Calu3 (cell line): ENCODE measurements at regions not wholly inside any gene's neighbourhood (a gene's known extent, or its start where the extent isn't known, plus 50 kb on each side); places are given as distances from the start of the nearest gene placed in this dataset.
"Not testable (repeated sequence)": the region's sequence is repeated elsewhere in the genome, so short reads cannot be mapped to it uniquely, and the experiment has no call there.

Source experiments
- BruUV-seq: library from RNA; stranded (reverse); fragments of 400-500 nt; replicated peaks from 2 replicates; lab custom pipeline; 2021; lab: Mats Ljungman, UMichigan
- CTCF ChIA-PET: fragments of 300-600 bp; sonication (Branson Sonifier 250); formaldehyde crosslinking; loops from one replicate; lab custom pipeline; 2022; ENCODE audit warnings: antibody characterized with exemption; lab: Charles Lee
- DNase-seq: peaks from one replicate; pipeline ENCODE4 v3.0.0; 2022
- H3K27ac Mint-ChIP-seq: one replicate; pipeline ENCODE4 v1.8.0; 2022; ENCODE audit warnings: mixed read lengths; ENCODE audit not compliant: unreplicated experiment
- H3K27me3 Mint-ChIP-seq: one replicate; pipeline ENCODE4 v1.8.0; 2022; ENCODE audit warnings: mixed read lengths; ENCODE audit not compliant: unreplicated experiment
- H3K36me3 Mint-ChIP-seq: one replicate; pipeline ENCODE4 v1.8.0; 2022; ENCODE audit warnings: mild to moderate bottlenecking, moderate library complexity, mixed read lengths; ENCODE audit not compliant: insufficient read depth, unreplicated experiment
- H3K4me1 Mint-ChIP-seq: one replicate; pipeline ENCODE4 v1.8.0; 2022; ENCODE audit warnings: mild to moderate bottlenecking, low read depth, mixed read lengths; ENCODE audit not compliant: unreplicated experiment
- H3K4me3 Mint-ChIP-seq: one replicate; pipeline ENCODE4 v1.8.0; 2022; ENCODE audit warnings: mild to moderate bottlenecking, low read depth, moderate library complexity, mixed read lengths; ENCODE audit not compliant: unreplicated experiment
- H3K9me3 Mint-ChIP-seq: one replicate; pipeline ENCODE4 v1.8.0; 2022; ENCODE audit warnings: low read depth, mixed read lengths; ENCODE audit not compliant: unreplicated experiment
- intact Hi-C: fragments of 100-400 bp; cut with micrococcal nuclease; formaldehyde crosslinking; loops from one replicate; pipeline ENCODE4 v1.10.0; 2022; ENCODE audit not compliant: unreplicated experiment
- TF ChIP-seq, protein P1 (sequence below): fragments of 200-600 bp; IDR thresholded peaks from one replicate; pipeline ENCODE4 v1.8.0; 2022; ENCODE audit warnings: antibody characterized with exemption; ENCODE audit not compliant: unreplicated experiment

GRCh38 chr14:38944691-38945090, 158.3 kb downstream of the SEC23A start:
- TF ChIP-seq, protein P1, sequence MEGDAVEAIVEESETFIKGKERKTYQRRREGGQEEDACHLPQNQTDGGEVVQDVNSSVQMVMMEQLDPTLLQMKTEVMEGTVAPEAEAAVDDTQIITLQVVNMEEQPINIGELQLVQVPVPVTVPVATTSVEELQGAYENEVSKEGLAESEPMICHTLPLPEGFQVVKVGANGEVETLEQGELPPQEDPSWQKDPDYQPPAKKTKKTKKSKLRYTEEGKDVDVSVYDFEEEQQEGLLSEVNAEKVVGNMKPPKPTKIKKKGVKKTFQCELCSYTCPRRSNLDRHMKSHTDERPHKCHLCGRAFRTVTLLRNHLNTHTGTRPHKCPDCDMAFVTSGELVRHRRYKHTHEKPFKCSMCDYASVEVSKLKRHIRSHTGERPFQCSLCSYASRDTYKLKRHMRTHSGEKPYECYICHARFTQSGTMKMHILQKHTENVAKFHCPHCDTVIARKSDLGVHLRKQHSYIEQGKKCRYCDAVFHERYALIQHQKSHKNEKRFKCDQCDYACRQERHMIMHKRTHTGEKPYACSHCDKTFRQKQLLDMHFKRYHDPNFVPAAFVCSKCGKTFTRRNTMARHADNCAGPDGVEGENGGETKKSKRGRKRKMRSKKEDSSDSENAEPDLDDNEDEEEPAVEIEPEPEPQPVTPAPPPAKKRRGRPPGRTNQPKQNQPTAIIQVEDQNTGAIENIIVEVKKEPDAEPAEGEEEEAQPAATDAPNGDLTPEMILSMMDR, result no peak
- no peaks in the 10 kb centered on the region for H3K9me3 Mint-ChIP-seq
- H3K4me1 Mint-ChIP-seq, result peaks cover 15% of the 10 kb centered on the region
- H3K36me3 Mint-ChIP-seq, result no peaks in the 10 kb centered on the region
- intact Hi-C loops, result loop anchor here (10.0 kb wide), 1 partner anchor 70 kb away; no protein-coding TSS in a partner anchor
- no TSS peak for BruUV-seq
- CTCF ChIA-PET, result interaction anchor here (0.6 kb wide), 1 partner anchor 1039 kb away, joined by 10 read pairs; no protein-coding TSS in a partner anchor
- H3K27ac Mint-ChIP-seq, result no peak overlapping the region
- DNase-seq, result no peak
- H3K4me3 Mint-ChIP-seq, result no peak overlapping the region
- H3K27me3 Mint-ChIP-seq, result no peaks in the 10 kb centered on the region

DNA sequence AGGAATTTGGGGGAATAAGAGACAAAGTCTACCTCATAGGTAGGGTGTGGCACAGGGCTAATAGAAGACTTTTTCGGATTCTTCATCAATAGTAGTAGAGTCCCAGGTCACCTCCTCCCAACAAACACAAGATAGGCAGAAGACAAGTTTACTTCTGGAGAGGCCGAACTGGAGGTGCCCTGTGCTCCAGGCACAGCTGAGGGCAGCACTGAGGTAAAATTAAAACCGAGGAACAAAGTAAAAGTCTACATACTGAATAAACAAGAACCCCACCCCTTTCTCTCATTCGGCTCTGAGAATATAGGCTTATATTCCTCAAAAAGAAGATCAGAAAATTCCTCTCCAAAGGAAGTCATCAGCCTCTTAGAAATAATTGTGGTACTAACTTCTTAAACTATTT, 161.5 kb downstream of the SEC23A start:
- no TSS peak for BruUV-seq
- TF ChIP-seq, protein P1, result no peak
- Mint-ChIP-seq H3K9me3 (peaks cover 4% of the 10 kb centered on the region), H3K4me1 (peaks cover 15% of the 10 kb centered on the region), H3K36me3 (no peaks in the 10 kb centered on the region), H3K27me3 (no peaks in the 10 kb centered on the region), H3K4me3 (no peak overlapping the region), H3K27ac (no peak overlapping the region)
- no peak for DNase-seq
- intact Hi-C loops, result loop anchor here (10.0 kb wide), 1 partner anchor 73 kb away; no protein-coding TSS in a partner anchor
- CTCF ChIA-PET, result no interaction called here

- intact Hi-C loops, H3K36me3 Mint-ChIP-seq, CTCF ChIA-PET, H3K4me1 Mint-ChIP-seq, DNase-seq, H3K4me3 Mint-ChIP-seq, H3K9me3 Mint-ChIP-seq, H3K27me3 Mint-ChIP-seq, BruUV-seq, H3K27ac Mint-ChIP-seq: not testable (repeated sequence)
These were observed 170.4 kb downstream of the SEC23A start for GRCh38 chr14:38932653-38933000.

DNA sequence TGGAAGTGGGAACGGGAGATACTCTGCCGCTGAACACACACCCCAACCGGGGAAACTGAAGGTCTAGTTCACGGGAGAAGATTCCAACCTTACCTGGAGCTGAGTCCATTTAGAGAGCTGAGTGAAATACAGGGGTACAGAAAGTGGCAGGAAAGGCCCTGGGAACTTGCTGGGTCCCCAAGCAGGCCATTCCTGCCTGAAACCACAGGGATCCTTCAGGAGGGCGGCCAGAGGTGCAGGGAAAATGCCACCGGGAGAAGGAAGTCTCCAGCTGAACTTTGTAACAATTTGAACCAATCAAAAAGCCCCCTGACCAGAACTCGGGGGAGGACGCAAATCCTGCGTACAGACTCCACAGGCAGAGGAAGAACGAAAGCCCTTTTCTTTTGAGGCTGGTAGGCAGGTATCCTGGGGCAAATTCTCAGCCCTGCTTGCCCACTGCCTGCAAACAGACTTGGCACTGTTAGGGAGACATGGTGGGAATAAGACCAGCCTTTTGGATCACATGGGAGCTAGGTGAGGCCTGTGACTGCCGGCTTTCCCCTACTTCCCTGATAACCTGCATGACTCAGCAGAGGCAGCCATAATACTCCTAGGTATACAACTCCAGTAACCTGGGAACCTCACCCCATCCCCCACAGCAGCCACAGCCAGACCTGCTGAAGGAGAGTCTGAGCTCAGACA, 170.9 kb downstream of the SEC23A start:
- no TSS peak for BruUV-seq
- Mint-ChIP-seq H3K36me3 (no peaks in the 10 kb centered on the region), H3K4me3 (no peak overlapping the region), H3K27ac (no peak overlapping the region), H3K27me3 (no peaks in the 10 kb centered on the region), H3K9me3 (peaks cover 3% of the 10 kb centered on the region), H3K4me1 (no peaks in the 10 kb centered on the region)
- TF ChIP-seq, protein P1, result no peak
- intact Hi-C loops, result no loop called here
- CTCF ChIA-PET, result no interaction called here
- peak; percentile 3 for DNase-seq

- Mint-ChIP-seq H3K36me3 (no peaks in the 10 kb centered on the region), H3K4me1 (no peaks in the 10 kb centered on the region), H3K4me3 (no peak overlapping the region), H3K27me3 (no peaks in the 10 kb centered on the region), H3K27ac (no peak overlapping the region), H3K9me3 (no peaks in the 10 kb centered on the region)
- intact Hi-C loops, result no loop called here
- BruUV-seq, result no TSS peak
- no peak for DNase-seq
- CTCF ChIA-PET, result no interaction called here
- TF ChIP-seq, protein P1, result no peak
These were observed 172.1 kb downstream of the SEC23A start for GRCh38 chr14:38930898-38931297.
